ENCODE measurements at regions not wholly inside any gene's neighbourhood (a gene's known extent, or its start where the extent isn't known, plus 50 kb on each side); places are given as distances from the start of the nearest gene placed in this dataset.

DNA sequence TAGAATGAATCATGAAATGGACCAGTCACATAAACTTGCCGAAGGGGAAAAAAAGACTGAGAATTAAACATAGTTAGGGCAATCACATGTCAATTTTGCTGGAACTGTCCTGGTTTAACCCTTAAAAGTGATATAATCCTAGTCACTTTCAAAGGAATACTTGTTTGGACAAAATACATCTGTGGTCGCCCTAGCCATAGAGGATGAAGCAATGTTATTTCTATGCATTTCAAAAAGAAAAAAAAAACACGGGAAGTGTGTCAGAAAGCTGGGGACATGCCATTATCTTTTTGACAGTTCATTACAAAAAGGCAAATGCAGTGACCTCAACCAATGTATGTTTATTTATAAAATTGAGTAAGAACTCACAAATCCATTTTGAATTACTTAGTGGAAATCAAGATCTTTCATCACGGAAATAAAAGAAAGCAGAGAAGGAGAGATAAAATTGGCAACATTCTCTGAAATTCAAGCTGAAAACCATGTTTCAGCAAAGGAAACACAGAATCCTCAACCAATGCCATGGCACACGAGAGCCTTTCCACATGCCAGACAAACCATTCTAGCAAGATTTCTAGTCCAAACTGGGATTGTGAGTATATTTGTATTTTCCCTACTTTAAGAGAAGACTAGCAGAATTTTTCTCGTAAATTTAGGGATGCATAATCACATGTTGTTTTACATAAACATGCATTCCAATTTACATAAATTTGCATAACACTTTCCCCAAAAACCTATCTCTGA, 854.3 kb upstream of the ACVR2A start:
- CTCF ChIA-PET, result interaction anchor here (0.7 kb wide), 1 partner anchor 1514 kb away, joined by 3 read pairs; no protein-coding TSS in a partner anchor
- no TSS peak for BruUV-seq (replicated peaks)
- Mint-ChIP-seq H3K27ac (ENCODE audit: low read depth, unreplicated experiment) (peak overlapping the region; percentile 21), H3K4me3 (ENCODE audit: unreplicated experiment) (no peak overlapping the region), H3K36me3 (ENCODE audit: insufficient read depth, unreplicated experiment) (no peaks in the 10 kb centered on the region), H3K4me1 (ENCODE audit: insufficient read depth, unreplicated experiment) (peaks cover 29% of the 10 kb centered on the region), H3K9me3 (ENCODE audit: unreplicated experiment) (no peaks in the 10 kb centered on the region), H3K27me3 (ENCODE audit: insufficient read depth, unreplicated experiment) (no peaks in the 10 kb centered on the region)
- TF ChIP-seq, protein P1, sequence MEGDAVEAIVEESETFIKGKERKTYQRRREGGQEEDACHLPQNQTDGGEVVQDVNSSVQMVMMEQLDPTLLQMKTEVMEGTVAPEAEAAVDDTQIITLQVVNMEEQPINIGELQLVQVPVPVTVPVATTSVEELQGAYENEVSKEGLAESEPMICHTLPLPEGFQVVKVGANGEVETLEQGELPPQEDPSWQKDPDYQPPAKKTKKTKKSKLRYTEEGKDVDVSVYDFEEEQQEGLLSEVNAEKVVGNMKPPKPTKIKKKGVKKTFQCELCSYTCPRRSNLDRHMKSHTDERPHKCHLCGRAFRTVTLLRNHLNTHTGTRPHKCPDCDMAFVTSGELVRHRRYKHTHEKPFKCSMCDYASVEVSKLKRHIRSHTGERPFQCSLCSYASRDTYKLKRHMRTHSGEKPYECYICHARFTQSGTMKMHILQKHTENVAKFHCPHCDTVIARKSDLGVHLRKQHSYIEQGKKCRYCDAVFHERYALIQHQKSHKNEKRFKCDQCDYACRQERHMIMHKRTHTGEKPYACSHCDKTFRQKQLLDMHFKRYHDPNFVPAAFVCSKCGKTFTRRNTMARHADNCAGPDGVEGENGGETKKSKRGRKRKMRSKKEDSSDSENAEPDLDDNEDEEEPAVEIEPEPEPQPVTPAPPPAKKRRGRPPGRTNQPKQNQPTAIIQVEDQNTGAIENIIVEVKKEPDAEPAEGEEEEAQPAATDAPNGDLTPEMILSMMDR (IDR thresholded peaks at IDR 0.05; ENCODE audit: unreplicated experiment), result no peak
- POLR2A ChIA-PET, result interaction anchor here (1.7 kb wide), 1 partner anchor 9 kb away, joined by 4 read pairs; no protein-coding TSS in a partner anchor
- peak; percentile 47 for DNase-seq (ENCODE audit: unreplicated experiment)
- intact Hi-C loops (cut with micrococcal nuclease), result no loop called here

DNA sequence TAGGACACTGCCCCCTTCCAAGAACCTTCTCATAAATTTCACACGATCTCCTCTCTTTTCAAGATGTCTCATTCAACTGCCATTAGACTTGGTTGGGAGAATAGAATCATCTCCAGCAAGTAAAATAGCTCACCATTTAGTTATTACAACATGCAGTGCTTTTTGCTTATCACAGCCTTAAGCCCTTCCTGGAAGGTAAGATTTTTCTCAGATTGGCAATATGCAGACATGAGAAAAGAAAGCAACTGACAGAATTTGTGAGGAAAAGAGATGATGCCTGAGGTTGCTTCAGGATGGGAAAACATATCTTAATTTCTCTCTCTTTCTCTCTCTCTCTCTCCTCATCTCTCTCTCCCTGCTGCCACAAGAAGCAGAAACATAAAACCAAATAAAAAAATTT, 855.1 kb upstream of the ACVR2A start:
- intact Hi-C loops (cut with micrococcal nuclease), result no loop called here
- DNase-seq (ENCODE audit: unreplicated experiment), result no peak
- Mint-ChIP-seq H3K9me3 (ENCODE audit: unreplicated experiment) (no peaks in the 10 kb centered on the region), H3K4me3 (ENCODE audit: unreplicated experiment) (no peak overlapping the region), H3K27me3 (ENCODE audit: insufficient read depth, unreplicated experiment) (no peaks in the 10 kb centered on the region), H3K36me3 (ENCODE audit: insufficient read depth, unreplicated experiment) (no peaks in the 10 kb centered on the region), H3K27ac (ENCODE audit: low read depth, unreplicated experiment) (peak overlapping the region; percentile 21), H3K4me1 (ENCODE audit: insufficient read depth, unreplicated experiment) (peaks cover 32% of the 10 kb centered on the region)
- TF ChIP-seq, protein P1 (IDR thresholded peaks at IDR 0.05; ENCODE audit: unreplicated experiment), result no peak
- ChIA-PET POLR2A (interaction anchor here (0.7 kb wide), 1 partner anchor 16 kb away, joined by 4 read pairs; no protein-coding TSS in a partner anchor), CTCF (no interaction called here)
- no TSS peak for BruUV-seq (replicated peaks)

DNA sequence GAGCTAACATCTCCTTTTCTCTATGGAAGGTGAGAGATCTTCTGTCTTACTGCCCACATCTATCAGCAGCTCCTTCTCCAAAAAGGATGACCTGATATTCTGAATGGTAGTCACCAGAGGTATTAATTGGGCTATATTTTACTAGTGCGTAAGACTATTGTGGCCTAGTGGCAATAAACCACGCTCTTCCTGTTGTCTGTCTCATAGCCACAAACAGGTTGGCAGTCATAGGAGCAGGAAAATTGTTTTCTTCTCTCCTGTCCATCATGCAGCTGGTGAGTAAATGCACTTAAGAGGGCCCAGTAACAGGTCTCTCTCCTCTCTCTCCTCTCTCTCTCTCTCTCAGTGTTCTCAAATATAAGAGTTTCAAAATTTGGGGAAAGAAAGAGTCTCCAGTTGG, 856.8 kb upstream of the ACVR2A start:
- no TSS peak for BruUV-seq (replicated peaks)
- intact Hi-C loops (cut with micrococcal nuclease), result no loop called here
- POLR2A ChIA-PET, result no interaction called here
- Mint-ChIP-seq H3K9me3 (ENCODE audit: unreplicated experiment) (no peaks in the 10 kb centered on the region), H3K27ac (ENCODE audit: low read depth, unreplicated experiment) (no peak overlapping the region), H3K4me3 (ENCODE audit: unreplicated experiment) (no peak overlapping the region), H3K36me3 (ENCODE audit: insufficient read depth, unreplicated experiment) (no peaks in the 10 kb centered on the region), H3K27me3 (ENCODE audit: insufficient read depth, unreplicated experiment) (no peaks in the 10 kb centered on the region), H3K4me1 (ENCODE audit: insufficient read depth, unreplicated experiment) (peaks cover 32% of the 10 kb centered on the region)
- DNase-seq (ENCODE audit: unreplicated experiment), result no peak
- TF ChIP-seq, protein P1 (IDR thresholded peaks at IDR 0.05; ENCODE audit: unreplicated experiment), result no peak
- CTCF ChIA-PET, result interaction anchor here (0.5 to 1.0 kb wide), 2 partner anchors 16 to 656 kb away, joined by 3 read pairs; no protein-coding TSS in a partner anchor

DNA sequence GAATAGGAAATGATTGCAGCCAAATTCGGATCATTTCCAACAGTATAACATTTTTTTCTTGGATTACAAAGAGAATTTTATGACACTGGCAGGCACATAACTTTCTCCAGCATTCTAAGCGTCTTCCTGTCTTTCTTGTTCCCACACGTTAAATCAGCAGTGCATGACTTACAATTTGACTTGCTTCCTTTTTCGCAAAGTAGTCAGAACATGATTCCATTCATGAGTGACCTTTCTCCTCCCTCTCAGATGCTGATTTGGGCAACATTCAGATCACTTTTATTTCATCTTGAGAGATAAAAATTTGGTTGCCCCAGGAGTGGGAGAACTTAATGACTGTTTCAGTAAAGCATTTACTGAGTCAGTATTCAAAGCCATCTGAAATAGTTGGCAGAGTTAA, 858.7 kb upstream of the ACVR2A start:
- H3K36me3 Mint-ChIP-seq (ENCODE audit: insufficient read depth, unreplicated experiment), result no peaks in the 10 kb centered on the region
- ChIA-PET CTCF (interaction anchor here (1.2 kb wide), 1 partner anchor 58 kb away, joined by 3 read pairs; no protein-coding TSS in a partner anchor), POLR2A (interaction anchor here (0.9 kb wide), 1 partner anchor 858 kb away, joined by 3 read pairs; no protein-coding TSS in a partner anchor)
- peak overlapping the region; percentile 30 for H3K27ac Mint-ChIP-seq (ENCODE audit: low read depth, unreplicated experiment)
- peak overlapping the region; percentile 3 for H3K4me3 Mint-ChIP-seq (ENCODE audit: unreplicated experiment)
- no peaks in the 10 kb centered on the region for H3K27me3 Mint-ChIP-seq (ENCODE audit: insufficient read depth, unreplicated experiment)
- peaks cover 38% of the 10 kb centered on the region for H3K4me1 Mint-ChIP-seq (ENCODE audit: insufficient read depth, unreplicated experiment)
- no peaks in the 10 kb centered on the region for H3K9me3 Mint-ChIP-seq (ENCODE audit: unreplicated experiment)
- intact Hi-C loops (cut with micrococcal nuclease), result no loop called here
- TF ChIP-seq, protein P1 (IDR thresholded peaks at IDR 0.05; ENCODE audit: unreplicated experiment), result no peak
- peak; percentile 45 for DNase-seq (ENCODE audit: unreplicated experiment)
- no TSS peak for BruUV-seq (replicated peaks)

Data from MCF 10A (cell line).